ENCODE measurements at regions not wholly inside any gene's neighbourhood (a gene's known extent, or its start where the extent isn't known, plus 50 kb on each side); places are given as distances from the start of the nearest gene placed in this dataset.

GRCh38 chr9:113709721-113710120, 166.4 kb upstream of the ZNF618 start:
- H3K79me2 ChIP-seq (replicated peaks; ENCODE audit: insufficient read depth, low read length): no peaks in the 10 kb centered on the region
- no peak overlapping the region for H2AFZ ChIP-seq (ENCODE audit: low read depth, low read length)
- no peaks in the 10 kb centered on the region for H3F3A ChIP-seq (ENCODE audit: insufficient read depth, low read length, poor library complexity, severe bottlenecking)
- no peaks in the 10 kb centered on the region for H4K20me1 ChIP-seq (ENCODE audit: insufficient read depth)
- no peaks in the 10 kb centered on the region for H3K9me2 ChIP-seq (ENCODE audit: insufficient read depth, low read length)
- no peak for TF ChIP-seq EP300 (conservative IDR thresholded peaks at IDR 0.05; ENCODE audit: poor library complexity, severe bottlenecking)
- no peak for TF ChIP-seq SMC3 (conservative IDR thresholded peaks at IDR 0.05; ENCODE audit: poor library complexity)
- no peaks in the 10 kb centered on the region for H3K9me3 ChIP-seq (ENCODE audit: low read length)
- no peaks in the 10 kb centered on the region for H3K36me3 ChIP-seq (ENCODE audit: insufficient read depth, low read length)
- H3K9ac ChIP-seq (ENCODE audit: low read length): no peak overlapping the region
- no peak overlapping the region for H3K27ac ChIP-seq (ENCODE audit: low read length)
- no peak overlapping the region for H3K4me2 ChIP-seq (ENCODE audit: low read length)
- H3K4me3 ChIP-seq (ENCODE audit: low read length): no peak overlapping the region
- no peaks in the 10 kb centered on the region for H3K27me3 ChIP-seq (ENCODE audit: insufficient read depth, low read depth, low read length)

GRCh38 chr9:113711251-113711650, 164.9 kb upstream of the ZNF618 start:
- no peak overlapping the region for H3K4me2 ChIP-seq (ENCODE audit: low read length)

GRCh38 chr9:113712053-113712452, 164.1 kb upstream of the ZNF618 start:
- Histone ChIP-seq H3K4me3 (ENCODE audit: low read length) (no peak overlapping the region), H3K9me3 (ENCODE audit: low read length) (peaks cover 4% of the 10 kb centered on the region), H3K9ac (ENCODE audit: low read length) (no peak overlapping the region), H3K9me2 (ENCODE audit: insufficient read depth, low read length) (no peaks in the 10 kb centered on the region), H3F3A (ENCODE audit: insufficient read depth, low read length, poor library complexity, severe bottlenecking) (no peaks in the 10 kb centered on the region), H3K27me3 (ENCODE audit: insufficient read depth, low read depth, low read length) (no peaks in the 10 kb centered on the region), H4K20me1 (ENCODE audit: insufficient read depth) (no peaks in the 10 kb centered on the region), H3K79me2 (replicated peaks; ENCODE audit: insufficient read depth, low read length) (no peaks in the 10 kb centered on the region), H2AFZ (ENCODE audit: low read depth, low read length) (no peak overlapping the region), H3K36me3 (ENCODE audit: insufficient read depth, low read length) (no peaks in the 10 kb centered on the region), H3K4me2 (ENCODE audit: low read length) (no peak overlapping the region), H3K27ac (ENCODE audit: low read length) (no peak overlapping the region)
- TF ChIP-seq EP300 (conservative IDR thresholded peaks at IDR 0.05; ENCODE audit: poor library complexity, severe bottlenecking): no peak
- no peak for TF ChIP-seq RAD21 (conservative IDR thresholded peaks at IDR 0.05)
- no peak for TF ChIP-seq EZH2 (IDR thresholded peaks at IDR 0.05; ENCODE audit: borderline replicate concordance, insufficient read depth, low read length, poor library complexity, severe bottlenecking)
- TF ChIP-seq CTCF (IDR thresholded peaks at IDR 0.05; ENCODE audit: poor library complexity, severe bottlenecking): no peak
- TF ChIP-seq POLR2AphosphoS5 (IDR thresholded peaks at IDR 0.05): no peak
- no peak for TF ChIP-seq SMC3 (conservative IDR thresholded peaks at IDR 0.05; ENCODE audit: poor library complexity)
- TF ChIP-seq REST (IDR thresholded peaks at IDR 0.05; ENCODE audit: borderline replicate concordance): no peak
- no peak for TF ChIP-seq MXI1 (conservative IDR thresholded peaks at IDR 0.05; ENCODE audit: poor library complexity, severe bottlenecking)
- no peak for TF ChIP-seq TAF1 (IDR thresholded peaks at IDR 0.05; ENCODE audit: low read depth)

More at GRCh38 chr9:113711251-113711650, 164.9 kb upstream of the ZNF618 start:
- no peaks in the 10 kb centered on the region for H3F3A ChIP-seq (ENCODE audit: insufficient read depth, low read length, poor library complexity, severe bottlenecking)
- no peaks in the 10 kb centered on the region for H3K27me3 ChIP-seq (ENCODE audit: insufficient read depth, low read depth, low read length)
- no peak overlapping the region for H3K27ac ChIP-seq (ENCODE audit: low read length)
- H4K20me1 ChIP-seq (ENCODE audit: insufficient read depth): no peaks in the 10 kb centered on the region
- no peaks in the 10 kb centered on the region for H3K36me3 ChIP-seq (ENCODE audit: insufficient read depth, low read length)
- no peaks in the 10 kb centered on the region for H3K79me2 ChIP-seq (replicated peaks; ENCODE audit: insufficient read depth, low read length)
- peaks cover 4% of the 10 kb centered on the region for H3K9me3 ChIP-seq (ENCODE audit: low read length)
- H3K9ac ChIP-seq (ENCODE audit: low read length): no peak overlapping the region
- TF ChIP-seq SMC3 (conservative IDR thresholded peaks at IDR 0.05; ENCODE audit: poor library complexity) (no peak), TAF1 (IDR thresholded peaks at IDR 0.05; ENCODE audit: low read depth) (no peak)
- H3K4me3 ChIP-seq (ENCODE audit: low read length): no peak overlapping the region
- H3K9me2 ChIP-seq (ENCODE audit: insufficient read depth, low read length): no peaks in the 10 kb centered on the region
- H2AFZ ChIP-seq (ENCODE audit: low read depth, low read length): no peak overlapping the region

Measured in neural cell (in vitro differentiated cells).